Vagina (tissue), 2 donors: ENCODE measurements at regions not wholly inside any gene's neighbourhood (a gene's known extent, or its start where the extent isn't known, plus 50 kb on each side); places are given as distances from the start of the nearest gene placed in this dataset.

Experiments
- CTCF ChIP-seq, 3 experiments: fragments of 450-650 bp in 2 of 3; fragments of 200-600 bp in 1 of 3; sonication (generic) in 1 of 3; IDR thresholded peaks; one replicate each; pipeline ENCODE4 v1.5.1; 2017 to 2019; ENCODE audit warnings: antibody characterized with exemption in 3 of 3, mild to moderate bottlenecking in 2 of 3, moderate library complexity in 2 of 3
- POLR2A ChIP-seq, 2 donors: fragments of 450-650 bp; IDR thresholded peaks; one replicate each; pipeline ENCODE4 v1.6.1; 2017; ENCODE audit warnings: antibody characterized with exemption in 2 of 2, mild to moderate bottlenecking in 2 of 2, moderate library complexity in 2 of 2

DNA sequence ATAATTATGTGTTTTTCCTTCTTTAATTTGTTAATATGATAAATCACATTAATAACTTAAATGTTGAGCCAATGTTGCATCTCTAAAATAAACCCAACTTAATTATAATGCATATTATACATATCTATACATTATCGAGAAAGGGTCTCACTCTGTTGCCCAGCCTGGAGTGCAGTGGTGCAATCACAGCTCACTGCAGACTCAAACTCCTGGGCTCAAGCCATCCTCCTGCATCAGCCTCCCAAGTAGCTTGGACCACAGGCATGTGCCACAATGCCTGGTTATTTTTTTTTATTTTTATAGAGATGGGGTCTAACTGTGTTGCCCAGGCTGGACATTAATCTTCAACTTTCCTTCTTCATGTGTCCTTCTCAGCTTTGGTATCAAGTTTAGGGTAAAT lies 98.9 kb downstream of the INHBA start:
- TF ChIP-seq CTCF (IDR thresholded peaks at IDR 0.05) (no peak), POLR2A (IDR thresholded peaks at IDR 0.05) (no peak)
